Fibroblast of pulmonary artery (primary cell): ENCODE measurements at regions not wholly inside any gene's neighbourhood (a gene's known extent, or its start where the extent isn't known, plus 50 kb on each side); places are given as distances from the start of the nearest gene placed in this dataset.
A peak's percentile ranks its signal among the peaks of the same experiment; 100 is the strongest.

ENCODE experiments used
- DNase-seq: peaks from one replicate; pipeline ENCODE4 v3.0.0-alpha.2; 2010; ENCODE audit warnings: low read depth
- H3K4me3 ChIP-seq: replicated peaks from 2 replicates; pipeline ENCODE4 v1.5.1; 2011; ENCODE audit warnings: low read depth, mild to moderate bottlenecking, control low read depth, low read length, moderate library complexity
- TF ChIP-seq, protein P1 (sequence below): IDR thresholded peaks from 2 replicates; pipeline ENCODE4 v1.5.1; 2011; ENCODE audit warnings: mild to moderate bottlenecking, control low read depth, low read length, inconsistent platforms; ENCODE audit errors: missing control alignments

DNA sequence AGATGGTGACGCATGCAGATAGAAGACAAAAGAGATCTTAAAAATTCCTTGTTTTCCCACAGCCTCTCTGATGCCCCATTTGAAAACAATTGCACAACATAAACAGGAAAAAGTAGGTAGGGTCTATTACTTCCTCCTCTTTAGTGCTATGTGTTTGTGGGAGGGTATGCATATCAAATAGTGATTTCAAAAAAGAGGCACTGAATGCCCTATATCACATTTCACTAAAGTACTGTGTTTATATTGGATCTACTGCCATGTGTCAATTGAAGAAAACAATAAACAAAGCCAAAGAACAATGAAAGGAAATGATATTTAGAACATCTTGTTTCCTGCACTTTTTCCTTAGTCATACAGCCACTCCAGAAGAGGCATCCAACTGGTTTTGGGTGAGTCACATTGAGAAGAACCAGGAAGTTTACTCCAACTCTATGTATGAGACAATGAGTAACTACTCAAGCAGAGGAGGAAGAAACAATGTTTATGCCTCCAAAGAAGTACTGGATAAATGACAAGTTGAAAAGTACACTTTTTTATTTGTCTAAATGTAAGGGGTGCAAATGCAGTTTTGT lies 583.6 kb downstream of the FBXO15 start:
- TF ChIP-seq, protein P1, sequence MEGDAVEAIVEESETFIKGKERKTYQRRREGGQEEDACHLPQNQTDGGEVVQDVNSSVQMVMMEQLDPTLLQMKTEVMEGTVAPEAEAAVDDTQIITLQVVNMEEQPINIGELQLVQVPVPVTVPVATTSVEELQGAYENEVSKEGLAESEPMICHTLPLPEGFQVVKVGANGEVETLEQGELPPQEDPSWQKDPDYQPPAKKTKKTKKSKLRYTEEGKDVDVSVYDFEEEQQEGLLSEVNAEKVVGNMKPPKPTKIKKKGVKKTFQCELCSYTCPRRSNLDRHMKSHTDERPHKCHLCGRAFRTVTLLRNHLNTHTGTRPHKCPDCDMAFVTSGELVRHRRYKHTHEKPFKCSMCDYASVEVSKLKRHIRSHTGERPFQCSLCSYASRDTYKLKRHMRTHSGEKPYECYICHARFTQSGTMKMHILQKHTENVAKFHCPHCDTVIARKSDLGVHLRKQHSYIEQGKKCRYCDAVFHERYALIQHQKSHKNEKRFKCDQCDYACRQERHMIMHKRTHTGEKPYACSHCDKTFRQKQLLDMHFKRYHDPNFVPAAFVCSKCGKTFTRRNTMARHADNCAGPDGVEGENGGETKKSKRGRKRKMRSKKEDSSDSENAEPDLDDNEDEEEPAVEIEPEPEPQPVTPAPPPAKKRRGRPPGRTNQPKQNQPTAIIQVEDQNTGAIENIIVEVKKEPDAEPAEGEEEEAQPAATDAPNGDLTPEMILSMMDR: no peak
- no peak overlapping the region for H3K4me3 ChIP-seq
- DNase-seq: peak; percentile 93

DNA sequence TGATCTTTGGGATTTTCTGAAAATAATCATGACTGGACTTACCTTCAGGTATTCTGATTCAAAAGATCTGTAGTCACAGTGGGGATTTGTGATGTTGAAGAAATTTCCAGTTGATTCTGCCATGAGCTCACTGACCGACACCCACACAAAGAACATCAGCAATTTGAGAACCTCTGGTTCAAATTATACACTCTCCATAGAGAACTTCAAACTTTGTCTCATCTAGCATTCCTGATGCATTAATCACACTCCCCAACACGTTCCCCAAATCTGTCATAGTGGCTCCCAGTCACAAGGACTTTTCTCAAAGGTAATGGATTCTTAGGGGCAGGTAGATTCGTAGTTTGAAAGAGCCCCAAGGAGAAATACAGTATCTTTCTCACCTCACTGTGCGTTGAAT lies 584.3 kb downstream of the FBXO15 start:
- no peak overlapping the region for H3K4me3 ChIP-seq
- TF ChIP-seq, protein P1: no peak
- DNase-seq: peak; percentile 61

DNA sequence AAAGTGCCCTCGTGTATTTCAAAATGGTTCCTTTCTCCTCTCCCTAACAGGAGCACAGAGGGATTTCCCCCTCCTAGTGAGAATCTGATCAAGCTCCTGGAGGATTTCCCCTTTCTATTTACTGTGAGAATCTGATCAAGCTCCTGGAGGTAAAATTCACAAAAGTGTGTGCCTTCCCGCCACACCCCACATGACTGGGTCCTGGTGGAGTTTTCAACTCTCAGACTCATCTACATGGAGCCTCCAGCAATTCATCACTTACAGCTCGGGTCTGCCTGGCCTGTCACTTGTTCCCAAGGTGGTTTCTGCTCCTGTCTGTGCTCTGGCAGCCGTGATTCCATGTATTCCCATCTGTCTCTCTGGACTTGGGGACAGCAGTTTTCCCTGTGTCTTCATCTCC lies 590.7 kb downstream of the FBXO15 start:
- DNase-seq: no peak
- TF ChIP-seq, protein P1: no peak
- no peak overlapping the region for H3K4me3 ChIP-seq

DNA sequence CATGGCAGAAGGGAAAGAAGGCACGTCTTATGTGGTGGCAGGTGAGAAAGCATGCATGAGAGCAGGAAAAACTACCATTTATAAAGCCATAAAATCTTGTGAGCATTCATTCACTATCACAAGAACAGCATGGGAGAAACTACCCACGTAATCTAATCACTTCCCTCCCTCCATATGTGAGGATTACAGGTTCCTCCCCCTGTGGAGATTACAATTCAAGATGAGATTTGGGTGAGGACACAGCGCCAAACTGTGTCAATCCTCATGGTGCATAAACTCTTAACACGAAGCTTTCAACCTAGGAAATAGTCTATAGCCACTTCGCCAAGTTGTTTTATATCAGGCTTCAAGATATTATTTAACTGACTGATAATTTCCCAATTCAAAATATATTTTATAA lies 595.5 kb downstream of the FBXO15 start:
- H3K4me3 ChIP-seq: no peak overlapping the region
- DNase-seq: no peak

DNA sequence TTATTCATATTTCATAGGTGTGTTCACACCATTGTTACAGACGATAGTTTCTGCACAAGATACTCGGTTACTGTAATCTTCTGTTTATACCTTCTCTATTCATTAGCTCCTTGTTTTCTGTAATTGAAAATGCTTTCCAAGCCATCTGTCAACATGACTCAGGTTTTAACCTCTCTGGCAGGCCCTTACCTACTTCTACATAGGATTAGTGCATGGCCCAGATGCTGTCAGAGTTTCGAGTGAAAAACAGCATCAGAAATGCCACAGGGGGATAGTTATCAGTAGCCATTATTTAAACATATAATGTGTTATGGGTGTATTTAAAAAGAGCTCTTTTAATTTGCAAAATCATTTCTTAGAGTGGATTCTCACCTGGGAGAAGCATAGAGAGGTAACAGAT lies 596.4 kb downstream of the FBXO15 start:
- DNase-seq: no peak
- TF ChIP-seq, protein P1: no peak
- H3K4me3 ChIP-seq: no peak overlapping the region

More for the DNA sequence above, 595.5 kb downstream of the FBXO15 start:
- TF ChIP-seq, protein P1: no peak

DNA sequence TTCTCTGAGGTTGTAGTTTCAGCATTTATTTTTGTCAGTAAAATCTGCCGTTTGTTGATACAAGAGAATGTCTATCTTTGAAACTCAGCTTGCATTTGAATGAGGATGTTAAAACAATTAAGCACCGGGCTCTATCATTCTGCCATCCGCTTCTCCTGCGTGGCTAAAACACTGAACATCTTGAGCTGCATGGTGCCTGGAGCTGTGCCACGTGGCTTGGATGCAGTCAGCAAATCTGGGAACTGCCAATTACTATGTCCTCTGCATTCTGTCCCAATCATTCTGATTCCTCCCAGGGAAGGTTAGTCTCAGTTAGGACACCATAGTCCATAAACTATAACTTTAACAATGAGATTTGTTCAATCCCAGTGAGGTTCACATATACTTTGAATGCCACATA lies 598.4 kb downstream of the FBXO15 start:
- TF ChIP-seq, protein P1: no peak
- DNase-seq: no peak
- no peak overlapping the region for H3K4me3 ChIP-seq

DNA sequence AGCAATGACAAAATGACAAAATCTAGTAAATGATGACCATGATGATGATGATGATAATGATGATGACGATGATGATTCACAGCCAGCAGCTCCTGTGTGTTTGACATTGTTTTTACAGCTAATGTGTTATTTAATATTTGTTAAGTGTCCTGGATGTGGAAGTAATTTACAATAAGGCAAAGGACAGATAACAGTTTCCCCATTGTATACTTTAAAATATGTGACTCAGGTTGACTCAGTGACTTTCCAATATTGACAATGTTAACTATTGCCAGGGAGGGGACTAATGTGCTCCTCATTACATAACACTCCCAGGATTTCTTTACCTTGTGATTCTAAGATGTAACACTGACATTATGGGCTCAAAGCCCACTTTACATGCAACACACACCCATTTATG lies 602.2 kb downstream of the FBXO15 start:
- TF ChIP-seq, protein P1: no peak
- no peak overlapping the region for H3K4me3 ChIP-seq
- no peak for DNase-seq
